GM19372 (cell line): ENCODE measurements at regions not wholly inside any gene's neighbourhood (a gene's known extent, or its start where the extent isn't known, plus 50 kb on each side); places are given as distances from the start of the nearest gene placed in this dataset.
"Not testable (repeated sequence)": the region's sequence is repeated elsewhere in the genome, so short reads cannot be mapped to it uniquely, and the experiment has no call there.

Source experiments
- ATAC-seq: cut with Tn5 transposase; IDR thresholded peaks from one replicate; pipeline ENCODE4 v1.9.1; 2021; ENCODE audit warnings: mild to moderate bottlenecking, low read depth, moderate library complexity; ENCODE audit not compliant: unreplicated experiment

- no peak for ATAC-seq
Observed at GRCh38 chr21:31609081-31609480, 50.4 kb upstream of the SOD1 start.

- ATAC-seq, result no peak
Observed at GRCh38 chr21:31607791-31608190, 51.7 kb upstream of the SOD1 start.

GRCh38 chr21:31606081-31606874 is 53.2 kb upstream of the SOD1 start:
- ATAC-seq, result no peak

GRCh38 chr21:31604591-31605190 is 54.8 kb upstream of the SOD1 start:
- ATAC-seq, result peak; percentile 72

- no peak for ATAC-seq
Observed at GRCh38 chr21:31599563-31599962, 59.9 kb upstream of the SOD1 start.

GRCh38 chr21:31599013-31599412 is 60.5 kb upstream of the SOD1 start:
- ATAC-seq, result no peak

- no peak for ATAC-seq
Observed at GRCh38 chr21:31597683-31598082, 61.8 kb upstream of the SOD1 start.

GRCh38 chr21:31596055-31596454 is 63.4 kb upstream of the SOD1 start:
- no peak for ATAC-seq

- ATAC-seq, result no peak
Observed at GRCh38 chr21:31594726-31595125, 64.8 kb upstream of the SOD1 start.

- ATAC-seq, result no peak
Observed at GRCh38 chr21:31594279-31594678, 65.2 kb upstream of the SOD1 start.

GRCh38 chr21:31592963-31593560 is 66.4 kb upstream of the SOD1 start:
- no peak for ATAC-seq

- ATAC-seq, result no peak
Observed at GRCh38 chr21:31592516-31592915, 67.0 kb upstream of the SOD1 start.

GRCh38 chr21:31589820-31590219 is 69.7 kb upstream of the SOD1 start:
- ATAC-seq, result no peak

- ATAC-seq, result no peak
Observed at GRCh38 chr21:31586118-31586517, 73.4 kb upstream of the SOD1 start.

GRCh38 chr21:31583937-31584336 is 75.6 kb upstream of the SOD1 start:
- not testable (repeated sequence) for ATAC-seq

- no peak for ATAC-seq
Observed at GRCh38 chr21:31583498-31583897, 76.0 kb upstream of the SOD1 start.

GRCh38 chr21:31580866-31581276 is 78.6 kb upstream of the SOD1 start:
- no peak for ATAC-seq

GRCh38 chr21:31577271-31577670 is 82.2 kb upstream of the SOD1 start:
- ATAC-seq, result no peak

- no peak for ATAC-seq
Observed at GRCh38 chr21:31576428-31576827, 83.1 kb upstream of the SOD1 start.

- no peak for ATAC-seq
Observed at GRCh38 chr21:31573217-31573616, 86.3 kb upstream of the SOD1 start.

GRCh38 chr21:31571879-31572278 is 87.6 kb upstream of the SOD1 start:
- no peak for ATAC-seq
